ENCODE measurements at regions not wholly inside any gene's neighbourhood (a gene's known extent, or its start where the extent isn't known, plus 50 kb on each side); places are given as distances from the start of the nearest gene placed in this dataset.

- no peaks in the 10 kb centered on the region for H3K36me3 ChIP-seq (ENCODE audit: control insufficient read depth, insufficient read depth, low read length)
- no peak overlapping the region for H3K4me3 ChIP-seq (replicated peaks; ENCODE audit: low read depth, low read length)
- TF ChIP-seq CTCF (IDR thresholded peaks at IDR 0.05; ENCODE audit: insufficient read depth, low read length, poor library complexity, severe bottlenecking): no peak
- H3K27me3 ChIP-seq (replicated peaks; ENCODE audit: control insufficient read depth, insufficient read depth, low read length): no peaks in the 10 kb centered on the region
- DNase-seq (ENCODE audit: extremely low read depth, insufficient read length): no peak
Measured at GRCh38 chr3:186417791-186418190, 55.8 kb upstream of the DGKG start.

- Histone ChIP-seq H3K4me3 (replicated peaks; ENCODE audit: low read depth, low read length) (no peak overlapping the region), H3K36me3 (ENCODE audit: control insufficient read depth, insufficient read depth, low read length) (no peaks in the 10 kb centered on the region), H3K27me3 (replicated peaks; ENCODE audit: control insufficient read depth, insufficient read depth, low read length) (no peaks in the 10 kb centered on the region)
- TF ChIP-seq CTCF (IDR thresholded peaks at IDR 0.05; ENCODE audit: insufficient read depth, low read length, poor library complexity, severe bottlenecking): no peak
- DNase-seq (ENCODE audit: extremely low read depth, insufficient read length): no peak
Measured at GRCh38 chr3:186414735-186415419, 52.8 kb upstream of the DGKG start.

- peak overlapping the region; percentile 43 for H3K4me3 ChIP-seq (replicated peaks; ENCODE audit: low read depth, low read length)
- peak; percentile 52 for DNase-seq (ENCODE audit: extremely low read depth, insufficient read length)
- no peak for TF ChIP-seq CTCF (IDR thresholded peaks at IDR 0.05; ENCODE audit: insufficient read depth, low read length, poor library complexity, severe bottlenecking)
- no peaks in the 10 kb centered on the region for H3K27me3 ChIP-seq (replicated peaks; ENCODE audit: control insufficient read depth, insufficient read depth, low read length)
- no peaks in the 10 kb centered on the region for H3K36me3 ChIP-seq (ENCODE audit: control insufficient read depth, insufficient read depth, low read length)
Measured at GRCh38 chr3:186413615-186414415, 51.8 kb upstream of the DGKG start.

GRCh38 chr3:186411994-186412393 is 50.0 kb upstream of the DGKG start:
- no peaks in the 10 kb centered on the region for H3K27me3 ChIP-seq (replicated peaks; ENCODE audit: control insufficient read depth, insufficient read depth, low read length)
- H3K36me3 ChIP-seq (ENCODE audit: control insufficient read depth, insufficient read depth, low read length): no peaks in the 10 kb centered on the region
- no peak for DNase-seq (ENCODE audit: extremely low read depth, insufficient read length)
- TF ChIP-seq CTCF (IDR thresholded peaks at IDR 0.05; ENCODE audit: insufficient read depth, low read length, poor library complexity, severe bottlenecking): no peak
- H3K4me3 ChIP-seq (replicated peaks; ENCODE audit: low read depth, low read length): no peak overlapping the region
